GM12872 (cell line): ENCODE measurements at regions not wholly inside any gene's neighbourhood (a gene's known extent, or its start where the extent isn't known, plus 50 kb on each side); places are given as distances from the start of the nearest gene placed in this dataset.

Source experiments
- TF ChIP-seq, protein P1 (sequence below): IDR thresholded peaks from 3 replicates; pipeline ENCODE4 v1.5.1; 2011; ENCODE audit warnings: low read depth, mild to moderate bottlenecking, low read length, moderate library complexity; ENCODE audit not compliant: insufficient read depth

DNA sequence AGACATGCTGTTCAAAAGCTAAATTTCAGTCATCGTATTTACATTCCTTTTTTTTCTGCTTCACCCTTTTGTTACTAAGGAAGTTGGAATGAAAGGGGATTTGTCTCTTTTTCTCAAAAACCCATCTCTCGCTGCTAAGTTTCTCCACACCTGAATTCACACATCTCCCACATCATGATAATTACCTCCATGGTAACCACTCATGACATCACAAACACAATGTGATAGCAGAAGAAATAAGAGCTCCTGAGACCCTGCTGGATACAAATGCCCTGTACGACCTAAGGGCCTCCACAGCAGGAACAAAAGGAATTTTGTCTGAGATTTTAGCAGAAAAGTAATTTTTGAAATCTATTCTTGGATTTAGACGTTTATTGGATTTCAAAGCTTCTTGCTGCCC, 82.6 kb upstream of the GNAO1 start:
- TF ChIP-seq, protein P1, sequence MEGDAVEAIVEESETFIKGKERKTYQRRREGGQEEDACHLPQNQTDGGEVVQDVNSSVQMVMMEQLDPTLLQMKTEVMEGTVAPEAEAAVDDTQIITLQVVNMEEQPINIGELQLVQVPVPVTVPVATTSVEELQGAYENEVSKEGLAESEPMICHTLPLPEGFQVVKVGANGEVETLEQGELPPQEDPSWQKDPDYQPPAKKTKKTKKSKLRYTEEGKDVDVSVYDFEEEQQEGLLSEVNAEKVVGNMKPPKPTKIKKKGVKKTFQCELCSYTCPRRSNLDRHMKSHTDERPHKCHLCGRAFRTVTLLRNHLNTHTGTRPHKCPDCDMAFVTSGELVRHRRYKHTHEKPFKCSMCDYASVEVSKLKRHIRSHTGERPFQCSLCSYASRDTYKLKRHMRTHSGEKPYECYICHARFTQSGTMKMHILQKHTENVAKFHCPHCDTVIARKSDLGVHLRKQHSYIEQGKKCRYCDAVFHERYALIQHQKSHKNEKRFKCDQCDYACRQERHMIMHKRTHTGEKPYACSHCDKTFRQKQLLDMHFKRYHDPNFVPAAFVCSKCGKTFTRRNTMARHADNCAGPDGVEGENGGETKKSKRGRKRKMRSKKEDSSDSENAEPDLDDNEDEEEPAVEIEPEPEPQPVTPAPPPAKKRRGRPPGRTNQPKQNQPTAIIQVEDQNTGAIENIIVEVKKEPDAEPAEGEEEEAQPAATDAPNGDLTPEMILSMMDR = no peak

DNA sequence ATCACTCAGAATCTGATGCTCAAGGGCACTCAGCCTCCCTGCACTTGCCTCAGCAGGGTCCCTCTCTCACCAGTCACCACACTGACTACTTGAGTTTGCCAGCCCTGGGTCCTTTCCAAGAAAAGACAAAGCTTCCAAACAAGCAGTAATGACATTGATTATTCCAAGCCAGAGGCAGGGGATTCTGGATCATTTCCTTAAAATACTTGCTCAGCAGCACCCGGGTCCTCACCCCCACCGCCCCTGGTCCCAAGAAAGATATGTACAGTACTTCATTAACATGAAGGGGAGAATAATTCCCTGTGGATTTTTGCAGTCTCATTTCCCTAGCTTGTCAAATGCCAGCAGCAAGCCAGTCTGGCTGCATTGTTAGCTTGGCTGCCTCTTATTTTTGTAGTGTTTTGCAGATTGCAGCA, 83.2 kb upstream of the GNAO1 start:
- TF ChIP-seq, protein P1 = no peak

DNA sequence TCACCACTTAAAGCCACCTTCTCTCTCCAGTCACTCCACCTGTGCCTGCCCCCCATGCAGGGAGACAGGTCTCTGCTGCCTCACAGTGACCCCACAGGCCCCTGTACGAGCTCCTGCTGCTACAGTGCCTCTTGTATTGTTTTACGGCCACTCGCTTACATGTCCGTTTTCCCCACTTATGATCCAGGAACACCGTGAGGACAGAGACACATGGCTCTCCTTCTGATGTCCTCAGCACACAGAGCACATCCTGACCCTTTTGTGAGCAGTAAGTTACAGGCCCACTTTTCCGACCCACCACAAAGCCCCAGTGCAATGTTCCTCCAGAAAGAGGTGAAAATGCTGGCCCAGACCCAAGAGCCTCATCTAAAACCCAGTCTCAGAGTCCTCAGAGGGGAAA, 84.8 kb upstream of the GNAO1 start:
- TF ChIP-seq, protein P1 = no peak

DNA sequence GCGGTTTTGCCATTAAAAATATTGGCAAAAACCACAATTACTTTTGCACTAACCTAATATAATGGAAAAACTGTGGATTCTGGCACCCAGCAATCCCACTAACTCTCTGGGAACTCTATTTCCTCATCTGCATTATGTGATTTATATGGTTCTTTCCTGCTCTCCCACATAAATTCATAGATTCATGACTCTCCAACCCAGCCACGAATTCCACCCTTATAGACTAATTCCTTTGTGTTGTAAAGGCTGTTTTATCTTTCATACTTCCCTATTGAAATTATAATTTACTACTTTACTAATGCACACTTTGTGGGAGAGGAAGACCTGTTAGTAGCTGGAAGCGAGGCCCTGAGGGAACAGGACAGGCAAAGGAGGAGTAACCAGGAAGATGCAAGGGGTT, 88.4 kb upstream of the GNAO1 start:
- TF ChIP-seq, protein P1 = no peak

DNA sequence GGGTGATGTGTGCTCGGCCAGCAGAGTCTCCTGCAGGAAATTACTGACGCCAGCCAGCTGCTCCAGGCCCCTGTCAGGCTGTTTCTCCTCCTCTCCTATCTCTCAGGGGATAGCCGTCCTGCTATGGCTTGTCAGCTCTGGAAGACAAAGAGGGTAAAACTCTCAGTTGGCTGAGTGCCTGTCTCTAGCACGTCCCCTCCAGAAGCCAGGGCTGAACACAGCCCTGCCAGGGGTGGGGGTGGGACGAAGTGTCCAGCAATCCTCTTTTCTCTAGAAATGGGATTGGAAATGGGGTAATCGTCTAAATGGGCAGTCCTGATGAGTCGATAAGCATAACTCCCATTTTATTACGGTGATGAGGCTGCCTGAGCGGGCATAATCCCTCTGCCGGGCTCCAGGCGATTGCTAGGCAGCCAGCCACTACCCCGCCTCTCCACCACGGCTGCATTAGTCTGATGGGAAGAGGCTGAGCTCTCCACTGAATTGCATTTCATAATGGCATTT, 89.1 kb upstream of the GNAO1 start:
- TF ChIP-seq, protein P1 = no peak

DNA sequence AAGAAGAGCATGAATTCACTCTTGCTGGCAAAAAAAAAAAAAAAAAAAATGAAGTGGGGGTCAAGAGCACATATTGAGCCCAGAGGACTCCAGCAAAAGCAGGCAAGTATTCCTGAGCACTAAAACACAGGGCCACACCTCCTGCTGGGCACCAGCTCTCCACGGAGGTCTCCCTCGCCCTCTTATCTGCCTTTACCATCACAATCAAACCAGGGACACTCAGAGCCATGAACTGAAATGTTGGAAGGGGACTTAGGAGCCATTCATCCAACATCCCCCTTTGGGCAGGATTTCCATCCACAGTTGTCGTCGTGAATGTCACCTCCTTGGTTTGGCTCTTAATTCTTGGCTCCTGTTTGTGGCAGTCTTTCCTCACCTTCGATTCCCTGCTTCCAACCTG, 89.8 kb upstream of the GNAO1 start:
- TF ChIP-seq, protein P1 = no peak

DNA sequence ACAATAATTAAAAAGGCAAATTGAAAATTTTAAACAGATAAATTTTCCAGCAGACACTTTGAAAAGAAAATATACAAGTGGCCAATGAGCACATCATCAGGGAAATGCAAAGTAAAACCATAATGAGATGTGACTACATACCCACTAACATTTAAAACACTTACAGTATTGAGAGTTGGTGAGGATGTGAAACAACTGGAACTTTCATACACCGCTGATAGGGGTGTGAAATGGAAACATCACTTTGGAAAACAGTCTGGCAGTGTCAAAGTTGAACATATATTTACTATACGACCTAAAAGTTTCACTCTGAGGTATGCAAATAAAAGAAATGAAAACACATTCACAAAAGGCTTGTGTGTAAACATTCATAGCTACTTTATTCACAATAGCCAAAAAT, 94.0 kb upstream of the GNAO1 start:
- TF ChIP-seq, protein P1 = no peak
